HepG2 (cell line): ENCODE measurements at regions not wholly inside any gene's neighbourhood (a gene's known extent, or its start where the extent isn't known, plus 50 kb on each side); places are given as distances from the start of the nearest gene placed in this dataset.
A peak's percentile ranks its signal among the peaks of the same experiment; 100 is the strongest.

Experiments
- ATAC-seq: fragments of 200-7000 bp; cut with Tn5 transposase; 3 replicates; pipeline ENCODE4 v1.9.1; 2020; ENCODE audit warnings: mild to moderate bottlenecking, moderate library complexity
- BruUV-seq: library from RNA; stranded (reverse); fragments of 400-500 nt; replicated peaks from 2 replicates; lab custom pipeline; 2021; lab: Mats Ljungman, UMichigan
- CTCF ChIA-PET: fragments of 300-600 bp; formaldehyde crosslinking; extraction: SDS; loops from one replicate; lab custom pipeline; 2021; ENCODE audit warnings: low total read pairs, inconsistent platforms, low intra/inter-chr PET ratio; lab: Yijun Ruan, JAX
- POLR2A ChIA-PET: fragments of 350-600 bp; sonication (Branson Sonifier 250); formaldehyde crosslinking; loops from one replicate; lab custom pipeline; 2020; ENCODE audit warnings: antibody characterized with exemption, inconsistent platforms; lab: Yijun Ruan, JAX
- DNase-seq: peaks from one replicate; pipeline ENCODE4 v3.0.0-alpha.2; 2015; ENCODE audit warnings: low spot score
- FAIRE-seq: peaks from 3 replicates; lab custom pipeline; 2011; peaks lifted over from hg19 to GRCh38; lab: Jason Lieb, UNC
- H2AFZ ChIP-seq: one replicate; pipeline ENCODE4 v1.6.1; 2011; ENCODE audit warnings: low read length, inconsistent platforms
- H3K27ac ChIP-seq: fragments of 300-600 bp; 3 replicates; pipeline ENCODE4 v1.8.0; 2011; ENCODE audit warnings: mixed run types, mild to moderate bottlenecking, mixed read lengths, low read length, inconsistent platforms; ENCODE audit not compliant: insufficient read depth; ENCODE audit errors: extremely low read length
- H3K27me3 ChIP-seq, 2 experiments: fragments of 200-600 bp in 1 of 2; 2 replicates in 1 of 2; 3 replicates in 1 of 2; pipeline versions ENCODE4 v1.6.0 to v1.8.0; 2011; ENCODE audit warnings: low read length in 2 of 2, mild to moderate bottlenecking in 2 of 2, moderate library complexity in 2 of 2, inconsistent platforms in 1 of 2; ENCODE audit not compliant: insufficient read depth in 2 of 2, control insufficient read depth in 1 of 2
- H3K36me3 ChIP-seq, 2 experiments: fragments of 200-600 bp in 1 of 2; replicated peaks in 1 of 2; 2 replicates in 1 of 2; 3 replicates in 1 of 2; pipeline versions ENCODE4 v1.5.1 to v1.8.0; 2011; ENCODE audit warnings: low read length in 2 of 2, inconsistent platforms in 1 of 2; ENCODE audit not compliant: insufficient read depth in 2 of 2, control insufficient read depth in 1 of 2
- H3K4me1 ChIP-seq: 2 replicates; pipeline ENCODE4 v1.5.1; 2012; ENCODE audit warnings: low read length, inconsistent platforms; ENCODE audit not compliant: insufficient read depth
- H3K4me2 ChIP-seq: 2 replicates; pipeline ENCODE4 v1.6.0; 2011; ENCODE audit warnings: low read depth, low read length, inconsistent platforms
- H3K4me3 ChIP-seq, 3 experiments: fragments of 200-600 bp in 1 of 3; sonication (generic), shearing (Covaris generic) in 1 of 3; replicated peaks in 1 of 3; 2 replicates each; pipeline ENCODE4 v1.5.1; 2011 to 2016; ENCODE audit warnings: low read length in 3 of 3, inconsistent platforms in 2 of 3, low read depth in 2 of 3, mild to moderate bottlenecking in 2 of 3, control low read depth in 1 of 3, mixed read lengths in 1 of 3; ENCODE audit not compliant: insufficient read depth in 1 of 3
- H3K79me2 ChIP-seq: one replicate; pipeline ENCODE4 v1.6.1; 2011; ENCODE audit warnings: low read length, inconsistent platforms; ENCODE audit not compliant: insufficient read depth
- H3K9ac ChIP-seq: 2 replicates; pipeline ENCODE4 v1.6.0; 2011; ENCODE audit warnings: mild to moderate bottlenecking, low read depth, low read length, inconsistent platforms; ENCODE audit not compliant: insufficient read depth
- H3K9me3 ChIP-seq: 2 replicates; pipeline ENCODE4 v1.5.1; 2012; ENCODE audit warnings: mild to moderate bottlenecking, low read length
- H4K20me1 ChIP-seq: 2 replicates; pipeline ENCODE4 v1.6.0; 2011; ENCODE audit warnings: inconsistent platforms, mild to moderate bottlenecking, low read length, moderate library complexity; ENCODE audit not compliant: insufficient read depth
- FOXC1 ChIP-seq: sonication (generic); formaldehyde crosslinking; IDR thresholded peaks from 2 replicates; pipeline ENCODE4 v1.8.0; 2022; ENCODE audit warnings: mild to moderate bottlenecking, missing genetic modification reagents, borderline replicate concordance
- HDAC2 ChIP-seq: sonication (generic); formaldehyde crosslinking; IDR thresholded peaks from 2 replicates; pipeline ENCODE4 v1.4.0; 2020; ENCODE audit warnings: missing genetic modification reagents
- KDM5A ChIP-seq: fragments of 200-600 bp; sonication (generic); IDR thresholded peaks from 2 replicates; pipeline ENCODE4 v1.7.0; 2018; ENCODE audit warnings: antibody characterized with exemption, mild to moderate bottlenecking, low read length, borderline replicate concordance
- KLF15 ChIP-seq: sonication (generic); formaldehyde crosslinking; IDR thresholded peaks from 2 replicates; pipeline ENCODE4 v1.8.1; 2023; ENCODE audit warnings: borderline replicate concordance, mild to moderate bottlenecking, inconsistent platforms, missing genetic modification reagents, mixed read lengths
- NFKB2 ChIP-seq: sonication (generic); formaldehyde crosslinking; IDR thresholded peaks from 2 replicates; pipeline ENCODE4 v1.4.0; 2020; ENCODE audit warnings: missing genetic modification reagents, borderline replicate concordance
- PHB2 ChIP-seq: fragments of 450-650 bp; IDR thresholded peaks from 2 replicates; pipeline ENCODE4 v1.6.1; 2018; ENCODE audit not compliant: partially characterized antibody
- SOX6 ChIP-seq, 2 experiments: fragments of 450-650 bp in 1 of 2; sonication (generic) in 1 of 2; formaldehyde crosslinking in 1 of 2; IDR thresholded peaks; 2 replicates each; pipeline versions ENCODE4 v1.4.0 to v1.6.1; 2017 to 2020; ENCODE audit warnings: antibody characterized with exemption in 1 of 2, mild to moderate bottlenecking in 1 of 2, missing genetic modification reagents in 1 of 2
- SRSF9 ChIP-seq: fragments of 200-400 bp; formaldehyde crosslinking; IDR thresholded peaks from 2 replicates; pipeline ENCODE4 v1.6.1; 2018; ENCODE audit warnings: borderline replicate concordance, mild to moderate bottlenecking, low read depth, low read length; ENCODE audit not compliant: insufficient read depth, poor library complexity, severe bottlenecking
- SSRP1 ChIP-seq: IDR thresholded peaks from 2 replicates; pipeline ENCODE4 v1.6.1; 2016; ENCODE audit warnings: control low read depth
- ZIK1 ChIP-seq: sonication (generic); formaldehyde crosslinking; IDR thresholded peaks from 2 replicates; pipeline ENCODE4 v1.5.0; 2020; ENCODE audit warnings: mild to moderate bottlenecking, low read depth, missing genetic modification reagents, borderline replicate concordance
- ZNF746 ChIP-seq: sonication (generic); formaldehyde crosslinking; IDR thresholded peaks from 2 replicates; pipeline ENCODE4 v1.8.0; 2022; ENCODE audit warnings: mild to moderate bottlenecking, missing genetic modification reagents
- WGBS: methylation state at CpG from one replicate; pipeline ENCODE4 v1.1.6; 2017; ENCODE audit warnings: low lambda C conversion rate; 5-methylcytosine and 5-hydroxymethylcytosine counted together
- in situ Hi-C: cut with HindIII; loops from 2 replicates; pipeline ENCODE4 v1.10.0; 2017; ENCODE audit warnings: low pct_unique_long_range_greater_than_20kb; ENCODE audit not compliant: extremely low pct_ligation_motif_present
- intact Hi-C: fragments of 100-400 bp; cut with micrococcal nuclease; formaldehyde crosslinking; loops from one replicate; pipeline ENCODE4 v1.10.0; 2022; ENCODE audit not compliant: unreplicated experiment

DNA sequence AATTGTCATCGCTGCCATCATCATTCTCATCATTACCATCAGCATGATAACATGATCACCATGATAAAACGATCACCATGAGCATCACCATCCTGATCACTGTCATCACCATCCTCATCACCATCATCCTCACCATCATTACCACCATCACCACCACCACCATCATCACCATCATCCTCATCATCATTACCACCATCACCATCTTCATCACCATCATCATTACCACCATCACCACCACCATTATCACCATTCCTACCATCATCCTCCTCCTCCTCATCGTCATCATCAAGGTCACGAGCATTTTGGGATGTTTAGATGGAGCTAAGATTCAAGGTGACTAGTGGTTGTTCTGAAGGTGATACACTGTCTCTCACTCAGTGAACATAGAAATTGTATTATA, 221.0 kb downstream of the FOXL1 start (continued):
- TF ChIP-seq KDM5A: no peak
- TF ChIP-seq PHB2: no peak
- TF ChIP-seq NFKB2 (CRISPR knock-in tag): no peak
- TF ChIP-seq SOX6 (IDR thresholded peaks at IDR 0.05): peak; percentile 79; the same call in 1 of the 2 replicates
- TF ChIP-seq SOX6 (CRISPR knock-in tag; IDR thresholded peaks at IDR 0.05): no peak
- TF ChIP-seq ZNF746: no peak
- TF ChIP-seq HDAC2 (CRISPR knock-in tag): no peak
- no peak for TF ChIP-seq FOXC1 (CRISPR knock-in tag)
- no peak for TF ChIP-seq KLF15 (CRISPR knock-in tag)
- TF ChIP-seq SSRP1: no peak
- no peak for TF ChIP-seq ZIK1 (CRISPR knock-in tag)

- CTCF ChIA-PET: no interaction called here
- peaks cover 0 to 24% of the 10 kb centered on the region in 2 experiments; a peak in 4 of 5 replicates for H3K27me3 ChIP-seq
- in situ Hi-C loops: no loop called here
These were observed 222.5 kb downstream of the FOXL1 start for GRCh38 chr16:86800894-86801293.

More at GRCh38 chr16:86800894-86801293, 222.5 kb downstream of the FOXL1 start:
- BruUV-seq: no TSS peak
- FAIRE-seq (no peak), ATAC-seq (no peak), DNase-seq (no peak)
- no peak overlapping the region for H3K9ac ChIP-seq
- no peaks in the 10 kb centered on the region for H3K36me3 ChIP-seq
- intact Hi-C loops: no loop called here
- H3K79me2 ChIP-seq: no peaks in the 10 kb centered on the region
- H3K4me2 ChIP-seq: no peak overlapping the region
- no peaks in the 10 kb centered on the region for H3K9me3 ChIP-seq
- no peaks in the 10 kb centered on the region for H3K4me1 ChIP-seq
- 11% methylated on average over 4 of the region's 4 CpGs for WGBS
- TF ChIP-seq SRSF9: no peak
- H2AFZ ChIP-seq: no peak overlapping the region
- no peak overlapping the region for H3K27ac ChIP-seq
- H4K20me1 ChIP-seq: no peaks in the 10 kb centered on the region
- POLR2A ChIA-PET: no interaction called here
- H3K4me3 ChIP-seq: no peak overlapping the region
